ENCODE measurements at regions not wholly inside any gene's neighbourhood (a gene's known extent, or its start where the extent isn't known, plus 50 kb on each side); places are given as distances from the start of the nearest gene placed in this dataset.

- no peak for DNase-seq (ENCODE audit: low read depth)
- H3K4me3 ChIP-seq (ENCODE audit: control insufficient read depth, low read depth, low read length): no peak overlapping the region
- no peak for TF ChIP-seq CTCF (conservative IDR thresholded peaks at IDR 0.05; ENCODE audit: control insufficient read depth, insufficient read depth, low read depth, low read length)
Measured at GRCh38 chr7:145289384-145289783, 453.5 kb upstream of the TPK1 start.

GRCh38 chr7:145276118-145276517, 440.3 kb upstream of the TPK1 start:
- DNase-seq (ENCODE audit: low read depth): no peak
- H3K4me3 ChIP-seq (ENCODE audit: control insufficient read depth, low read depth, low read length): no peak overlapping the region
- TF ChIP-seq CTCF (conservative IDR thresholded peaks at IDR 0.05; ENCODE audit: control insufficient read depth, insufficient read depth, low read depth, low read length): no peak

GRCh38 chr7:145269418-145270161, 433.7 kb upstream of the TPK1 start:
- H3K4me3 ChIP-seq (ENCODE audit: control insufficient read depth, low read depth, low read length): no peak overlapping the region
- DNase-seq (ENCODE audit: low read depth): no peak
- no peak for TF ChIP-seq CTCF (conservative IDR thresholded peaks at IDR 0.05; ENCODE audit: control insufficient read depth, insufficient read depth, low read depth, low read length)

GRCh38 chr7:145265180-145265579, 429.3 kb upstream of the TPK1 start:
- no peak for DNase-seq (ENCODE audit: low read depth)
- no peak overlapping the region for H3K4me3 ChIP-seq (ENCODE audit: control insufficient read depth, low read depth, low read length)
- TF ChIP-seq CTCF (conservative IDR thresholded peaks at IDR 0.05; ENCODE audit: control insufficient read depth, insufficient read depth, low read depth, low read length): no peak

- no peak for DNase-seq (ENCODE audit: low read depth)
- no peak for TF ChIP-seq CTCF (conservative IDR thresholded peaks at IDR 0.05; ENCODE audit: control insufficient read depth, insufficient read depth, low read depth, low read length)
- no peak overlapping the region for H3K4me3 ChIP-seq (ENCODE audit: control insufficient read depth, low read depth, low read length)
Measured at GRCh38 chr7:145263886-145264285, 428.0 kb upstream of the TPK1 start.

GRCh38 chr7:145252031-145252430, 416.2 kb upstream of the TPK1 start:
- no peak for TF ChIP-seq CTCF (conservative IDR thresholded peaks at IDR 0.05; ENCODE audit: control insufficient read depth, insufficient read depth, low read depth, low read length)
- no peak for DNase-seq (ENCODE audit: low read depth)
- H3K4me3 ChIP-seq (ENCODE audit: control insufficient read depth, low read depth, low read length): no peak overlapping the region

All from fibroblast of mammary gland (primary cell).